Activated naive CD8-positive, alpha-beta T cell (primary cell): ENCODE measurements at regions not wholly inside any gene's neighbourhood (a gene's known extent, or its start where the extent isn't known, plus 50 kb on each side); places are given as distances from the start of the nearest gene placed in this dataset.

Experiments used
- H3K27ac Mint-ChIP-seq: one replicate; pipeline ENCODE4 v1.8.0; 2021; ENCODE audit warnings: mixed read lengths
- H3K27me3 Mint-ChIP-seq: one replicate; pipeline ENCODE4 v1.8.0; 2021; ENCODE audit warnings: mixed read lengths
- H3K36me3 Mint-ChIP-seq: one replicate; pipeline ENCODE4 v1.8.0; 2021; ENCODE audit warnings: mixed read lengths
- H3K4me1 Mint-ChIP-seq: one replicate; pipeline ENCODE4 v1.8.0; 2021; ENCODE audit warnings: low read depth, mixed read lengths
- H3K4me3 Mint-ChIP-seq: one replicate; pipeline ENCODE4 v1.8.0; 2021; ENCODE audit warnings: mild to moderate bottlenecking, mixed read lengths
- H3K9me3 Mint-ChIP-seq: one replicate; pipeline ENCODE4 v1.8.0; 2021; ENCODE audit warnings: low read depth, mixed read lengths

- H3K9me3 Mint-ChIP-seq: no peaks in the 10 kb centered on the region
- no peaks in the 10 kb centered on the region for H3K36me3 Mint-ChIP-seq
- peaks cover 5% of the 10 kb centered on the region for H3K27me3 Mint-ChIP-seq
- no peak overlapping the region for H3K27ac Mint-ChIP-seq
- H3K4me3 Mint-ChIP-seq: no peak overlapping the region
- H3K4me1 Mint-ChIP-seq: no peaks in the 10 kb centered on the region
Observed at GRCh38 chr14:49196327-49196726, 389.9 kb downstream of the RPS29 start.

GRCh38 chr14:49194067-49194466 is 392.1 kb downstream of the RPS29 start:
- H3K27me3 Mint-ChIP-seq: peaks cover 5% of the 10 kb centered on the region
- no peak overlapping the region for H3K4me3 Mint-ChIP-seq

GRCh38 chr14:49193332-49194065 is 392.7 kb downstream of the RPS29 start:
- H3K27ac Mint-ChIP-seq: no peak overlapping the region
- H3K9me3 Mint-ChIP-seq: no peaks in the 10 kb centered on the region
- peaks cover 7% of the 10 kb centered on the region for H3K27me3 Mint-ChIP-seq
- H3K36me3 Mint-ChIP-seq: no peaks in the 10 kb centered on the region
- H3K4me3 Mint-ChIP-seq: no peak overlapping the region
- H3K4me1 Mint-ChIP-seq: no peaks in the 10 kb centered on the region

More at GRCh38 chr14:49194067-49194466, 392.1 kb downstream of the RPS29 start:
- no peak overlapping the region for H3K27ac Mint-ChIP-seq
- no peaks in the 10 kb centered on the region for H3K9me3 Mint-ChIP-seq
- no peaks in the 10 kb centered on the region for H3K4me1 Mint-ChIP-seq
- H3K36me3 Mint-ChIP-seq: no peaks in the 10 kb centered on the region

- H3K4me1 Mint-ChIP-seq: no peaks in the 10 kb centered on the region
Observed at GRCh38 chr14:49191380-49191779, 394.8 kb downstream of the RPS29 start.

GRCh38 chr14:49189375-49189774 is 396.8 kb downstream of the RPS29 start:
- Mint-ChIP-seq H3K9me3 (no peaks in the 10 kb centered on the region), H3K36me3 (no peaks in the 10 kb centered on the region), H3K4me3 (no peak overlapping the region), H3K4me1 (no peaks in the 10 kb centered on the region), H3K27me3 (peaks cover 5% of the 10 kb centered on the region), H3K27ac (no peak overlapping the region)

More at GRCh38 chr14:49191380-49191779, 394.8 kb downstream of the RPS29 start:
- Mint-ChIP-seq H3K36me3 (no peaks in the 10 kb centered on the region), H3K9me3 (no peaks in the 10 kb centered on the region), H3K27me3 (peaks cover 7% of the 10 kb centered on the region), H3K27ac (no peak overlapping the region), H3K4me3 (no peak overlapping the region)

- Mint-ChIP-seq H3K27ac (no peak overlapping the region), H3K36me3 (no peaks in the 10 kb centered on the region), H3K27me3 (peaks cover 2% of the 10 kb centered on the region), H3K9me3 (no peaks in the 10 kb centered on the region), H3K4me1 (no peaks in the 10 kb centered on the region), H3K4me3 (no peak overlapping the region)
Observed at GRCh38 chr14:49187799-49188198, 398.4 kb downstream of the RPS29 start.

GRCh38 chr14:49173765-49174373 is 412.3 kb downstream of the RPS29 start:
- peaks cover 3% of the 10 kb centered on the region for H3K27me3 Mint-ChIP-seq
- no peaks in the 10 kb centered on the region for H3K9me3 Mint-ChIP-seq
- H3K4me3 Mint-ChIP-seq: no peak overlapping the region
- H3K36me3 Mint-ChIP-seq: no peaks in the 10 kb centered on the region
- H3K27ac Mint-ChIP-seq: no peak overlapping the region
- no peaks in the 10 kb centered on the region for H3K4me1 Mint-ChIP-seq

- H3K4me1 Mint-ChIP-seq: peaks cover 1% of the 10 kb centered on the region
- no peak overlapping the region for H3K27ac Mint-ChIP-seq
- no peaks in the 10 kb centered on the region for H3K36me3 Mint-ChIP-seq
- no peaks in the 10 kb centered on the region for H3K27me3 Mint-ChIP-seq
- no peak overlapping the region for H3K4me3 Mint-ChIP-seq
- H3K9me3 Mint-ChIP-seq: peaks cover 1% of the 10 kb centered on the region
Observed at GRCh38 chr14:49164074-49164473, 422.1 kb downstream of the RPS29 start.

- H3K4me1 Mint-ChIP-seq: peaks cover 4% of the 10 kb centered on the region
- no peaks in the 10 kb centered on the region for H3K27me3 Mint-ChIP-seq
- H3K9me3 Mint-ChIP-seq: peaks cover 3% of the 10 kb centered on the region
- H3K36me3 Mint-ChIP-seq: no peaks in the 10 kb centered on the region
- no peak overlapping the region for H3K4me3 Mint-ChIP-seq
- H3K27ac Mint-ChIP-seq: no peak overlapping the region
Observed at GRCh38 chr14:49160983-49161382, 425.2 kb downstream of the RPS29 start.

- peaks cover 3% of the 10 kb centered on the region for H3K9me3 Mint-ChIP-seq
- peaks cover 4% of the 10 kb centered on the region for H3K4me1 Mint-ChIP-seq
- H3K27ac Mint-ChIP-seq: no peak overlapping the region
- H3K27me3 Mint-ChIP-seq: no peaks in the 10 kb centered on the region
- H3K4me3 Mint-ChIP-seq: no peak overlapping the region
- H3K36me3 Mint-ChIP-seq: no peaks in the 10 kb centered on the region
Observed at GRCh38 chr14:49159081-49159480, 427.1 kb downstream of the RPS29 start.

GRCh38 chr14:49139593-49139992 is 446.6 kb downstream of the RPS29 start:
- Mint-ChIP-seq H3K27ac (no peak overlapping the region), H3K4me3 (no peak overlapping the region), H3K4me1 (no peaks in the 10 kb centered on the region), H3K36me3 (no peaks in the 10 kb centered on the region), H3K9me3 (no peaks in the 10 kb centered on the region), H3K27me3 (no peaks in the 10 kb centered on the region)

- peaks cover 8% of the 10 kb centered on the region for H3K27me3 Mint-ChIP-seq
- no peak overlapping the region for H3K27ac Mint-ChIP-seq
- no peak overlapping the region for H3K4me3 Mint-ChIP-seq
- peaks cover 4% of the 10 kb centered on the region for H3K9me3 Mint-ChIP-seq
- H3K36me3 Mint-ChIP-seq: peaks cover 2% of the 10 kb centered on the region
- H3K4me1 Mint-ChIP-seq: no peaks in the 10 kb centered on the region
Observed at GRCh38 chr14:49134940-49135339, 451.2 kb downstream of the RPS29 start.

- Mint-ChIP-seq H3K27ac (no peak overlapping the region), H3K27me3 (no peaks in the 10 kb centered on the region), H3K9me3 (no peaks in the 10 kb centered on the region), H3K4me1 (no peaks in the 10 kb centered on the region), H3K36me3 (no peaks in the 10 kb centered on the region), H3K4me3 (no peak overlapping the region)
Observed at GRCh38 chr14:49121246-49121645, 464.9 kb downstream of the RPS29 start.

GRCh38 chr14:49114161-49114893 is 471.9 kb downstream of the RPS29 start:
- no peaks in the 10 kb centered on the region for H3K36me3 Mint-ChIP-seq
- H3K27ac Mint-ChIP-seq: no peak overlapping the region
- no peaks in the 10 kb centered on the region for H3K9me3 Mint-ChIP-seq
- H3K4me1 Mint-ChIP-seq: no peaks in the 10 kb centered on the region
- H3K27me3 Mint-ChIP-seq: peaks cover 1% of the 10 kb centered on the region
- no peak overlapping the region for H3K4me3 Mint-ChIP-seq
